AG08395 (cell line): ENCODE measurements at regions not wholly inside any gene's neighbourhood (a gene's known extent, or its start where the extent isn't known, plus 50 kb on each side); places are given as distances from the start of the nearest gene placed in this dataset.
"Not testable (repeated sequence)": the region's sequence is repeated elsewhere in the genome, so short reads cannot be mapped to it uniquely, and the experiment has no call there.

Source experiments
- DNase-seq: peaks from one replicate; pipeline ENCODE4 v3.0.0; 2012; ENCODE audit warnings: mixed read lengths, low spot score

GRCh38 chr5:67575087-67575486 is 378.5 kb upstream of the CD180 start:
- no peak for DNase-seq

- no peak for DNase-seq
Observed at GRCh38 chr5:67561151-67561932, 364.7 kb upstream of the CD180 start.

GRCh38 chr5:67552773-67553172 is 356.2 kb upstream of the CD180 start:
- DNase-seq, result no peak

- DNase-seq, result no peak
Observed at GRCh38 chr5:67549947-67550346, 353.3 kb upstream of the CD180 start.

- no peak for DNase-seq
Observed at GRCh38 chr5:67549296-67549618, 352.7 kb upstream of the CD180 start.

GRCh38 chr5:67548520-67549295 is 352.1 kb upstream of the CD180 start:
- no peak for DNase-seq

- no peak for DNase-seq
Observed at GRCh38 chr5:67547682-67548081, 351.1 kb upstream of the CD180 start.

- DNase-seq, result not testable (repeated sequence)
Observed at GRCh38 chr5:67544942-67545341, 348.3 kb upstream of the CD180 start.

GRCh38 chr5:67543720-67544270 is 347.2 kb upstream of the CD180 start:
- DNase-seq, result peak; percentile 43

- DNase-seq, result no peak
Observed at GRCh38 chr5:67542479-67542878, 345.9 kb upstream of the CD180 start.

- DNase-seq, result no peak
Observed at GRCh38 chr5:67541875-67542274, 345.3 kb upstream of the CD180 start.

- no peak for DNase-seq
Observed at GRCh38 chr5:67538855-67539506, 342.4 kb upstream of the CD180 start.

- DNase-seq, result peak; percentile 29
Observed at GRCh38 chr5:67537439-67538148, 341.0 kb upstream of the CD180 start.

- DNase-seq, result no peak
Observed at GRCh38 chr5:67536866-67537265, 340.3 kb upstream of the CD180 start.

GRCh38 chr5:67530609-67531255 is 334.1 kb upstream of the CD180 start:
- DNase-seq, result no peak

- DNase-seq, result no peak
Observed at GRCh38 chr5:67528953-67529352, 332.4 kb upstream of the CD180 start.

GRCh38 chr5:67526793-67527192 is 330.2 kb upstream of the CD180 start:
- DNase-seq, result no peak

GRCh38 chr5:67520161-67520908 is 323.7 kb upstream of the CD180 start:
- DNase-seq, result no peak

GRCh38 chr5:67518227-67518626 is 321.6 kb upstream of the CD180 start:
- no peak for DNase-seq

GRCh38 chr5:67516948-67517565 is 320.5 kb upstream of the CD180 start:
- peak; percentile 38 for DNase-seq
